ENCODE measurements at regions not wholly inside any gene's neighbourhood (a gene's known extent, or its start where the extent isn't known, plus 50 kb on each side); places are given as distances from the start of the nearest gene placed in this dataset.

DNA sequence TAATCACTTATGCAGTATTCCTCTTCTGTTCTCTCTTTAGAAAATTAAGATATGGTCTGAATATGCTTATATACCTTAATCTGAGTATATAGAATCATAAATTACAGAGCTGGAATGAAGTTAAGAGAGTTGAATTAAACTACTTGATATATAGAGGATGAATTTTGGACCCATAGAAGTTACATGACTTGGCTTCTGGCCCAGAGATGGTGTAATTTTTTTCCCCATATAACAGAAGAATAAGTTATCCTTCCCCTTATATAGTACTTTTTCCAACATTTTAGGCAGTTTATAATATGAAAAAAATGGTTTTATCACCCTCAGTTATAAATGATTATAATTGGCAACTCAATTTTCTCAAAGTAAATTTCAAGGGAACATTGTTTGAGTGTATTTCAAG lies 616.3 kb downstream of the TBC1D4 start:
- no peak for DNase-seq

DNA sequence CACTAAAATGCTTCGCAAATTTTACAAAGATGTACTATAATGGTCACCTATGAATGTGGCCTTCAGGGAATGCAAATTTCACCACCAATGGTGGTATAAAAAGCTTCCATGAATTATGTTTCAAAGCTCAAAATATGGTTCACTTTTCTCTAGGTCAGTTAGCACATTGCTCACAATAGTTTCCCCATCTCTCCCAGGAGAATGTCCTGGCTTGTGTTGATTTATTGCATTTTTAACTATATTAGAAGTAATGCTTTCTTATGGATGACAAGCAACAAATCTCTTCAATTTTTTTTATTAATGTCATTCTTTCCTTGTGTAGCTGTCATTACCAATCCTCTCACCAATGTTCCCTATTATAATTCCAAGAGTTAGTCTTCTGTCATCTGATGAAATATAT lies 621.2 kb downstream of the TBC1D4 start:
- no peak for DNase-seq

DNA sequence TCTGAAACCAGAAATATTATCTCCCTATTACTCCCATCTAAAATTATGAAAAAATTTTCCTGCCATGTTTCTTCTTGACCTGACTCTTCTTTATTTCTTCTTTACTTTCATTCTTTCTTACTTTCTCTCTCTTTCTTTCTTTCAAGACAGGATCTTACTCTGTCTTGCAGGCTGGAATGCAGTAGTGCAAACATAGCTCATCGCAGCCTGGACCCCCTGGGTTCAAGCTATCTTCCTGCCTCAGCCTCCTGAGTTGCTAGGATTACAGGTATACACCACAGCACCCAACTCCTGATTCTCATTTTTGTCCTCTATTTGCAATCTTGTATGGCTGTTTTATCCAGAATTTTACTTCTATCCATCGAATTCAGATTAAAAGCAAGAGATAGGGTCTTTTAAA lies 631.1 kb downstream of the TBC1D4 start:
- DNase-seq: no peak

GRCh38 chr13:74847966-74848365 lies 634.0 kb downstream of the TBC1D4 start:
- no peak for DNase-seq

GRCh38 chr13:74845806-74846205 lies 636.2 kb downstream of the TBC1D4 start:
- DNase-seq: no peak

DNA sequence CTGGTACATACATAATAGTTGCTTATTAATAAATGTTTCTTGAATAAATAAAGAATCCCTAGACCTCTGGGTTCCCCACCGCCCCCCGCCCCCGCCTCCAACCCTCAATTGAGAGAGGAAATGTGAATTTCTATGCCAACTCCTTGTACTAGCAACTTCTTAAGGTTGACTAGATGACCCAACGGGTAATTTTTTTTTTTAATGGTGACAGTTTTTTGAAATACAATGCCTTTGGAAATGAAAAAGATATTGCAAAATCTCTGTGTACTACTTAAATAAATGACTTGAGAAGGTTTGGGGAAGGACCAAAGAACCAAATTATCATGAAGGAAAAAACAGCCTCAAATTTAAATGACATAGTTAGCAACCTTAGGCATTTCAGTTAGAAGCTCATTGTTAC lies 640.3 kb downstream of the TBC1D4 start:
- no peak for DNase-seq

DNA sequence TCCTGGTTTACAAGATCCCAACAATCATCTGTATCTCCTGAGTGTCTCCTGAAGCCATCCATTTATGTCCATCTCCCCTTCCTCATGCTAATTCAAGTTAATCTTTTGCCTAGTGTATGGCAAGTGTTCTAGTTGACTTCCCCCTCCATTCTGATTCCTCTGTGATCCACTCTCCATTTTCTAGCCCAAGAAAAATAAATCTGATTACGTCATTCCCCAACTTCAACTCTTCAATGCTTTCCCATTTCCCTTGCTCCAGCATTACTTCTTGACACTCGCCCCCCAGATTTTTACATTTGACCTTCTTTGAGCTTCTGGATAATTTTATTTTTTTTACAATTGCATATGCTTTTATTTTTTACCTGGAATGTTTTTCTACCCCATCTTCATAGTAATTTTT lies 640.8 kb downstream of the TBC1D4 start:
- DNase-seq: no peak

- DNase-seq: no peak
Measured at GRCh38 chr13:74839656-74840055, 642.3 kb downstream of the TBC1D4 start.

- DNase-seq: peak; percentile 21
Measured at GRCh38 chr13:74838096-74838495, 643.9 kb downstream of the TBC1D4 start.

DNA sequence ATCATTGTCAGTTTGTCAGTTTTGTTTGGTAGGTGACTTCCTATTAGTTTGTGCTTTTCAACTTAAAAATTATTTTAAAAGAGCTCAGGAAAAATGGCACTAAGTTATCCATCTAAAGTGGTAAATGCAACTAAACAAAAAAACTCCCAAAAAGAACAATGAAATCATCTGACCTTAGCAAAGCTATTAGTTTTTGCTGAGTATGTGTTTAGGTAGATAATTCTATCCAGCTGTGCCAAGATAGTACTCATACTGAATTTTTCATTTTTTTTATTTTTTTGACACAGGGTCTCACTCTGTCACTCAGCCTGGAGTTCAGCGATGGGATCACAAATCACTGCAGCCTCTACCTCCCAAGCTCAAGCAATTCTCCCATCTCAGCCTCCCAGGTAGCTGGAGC lies 645.3 kb downstream of the TBC1D4 start:
- DNase-seq: no peak

- no peak for DNase-seq
Measured at GRCh38 chr13:74835579-74835978, 646.4 kb downstream of the TBC1D4 start.

GRCh38 chr13:74825938-74826246 lies 656.1 kb downstream of the TBC1D4 start:
- no peak for DNase-seq

GRCh38 chr13:74825152-74825937 lies 656.6 kb downstream of the TBC1D4 start:
- no peak for DNase-seq

GRCh38 chr13:74820809-74821208 lies 661.2 kb downstream of the TBC1D4 start:
- no peak for DNase-seq

DNA sequence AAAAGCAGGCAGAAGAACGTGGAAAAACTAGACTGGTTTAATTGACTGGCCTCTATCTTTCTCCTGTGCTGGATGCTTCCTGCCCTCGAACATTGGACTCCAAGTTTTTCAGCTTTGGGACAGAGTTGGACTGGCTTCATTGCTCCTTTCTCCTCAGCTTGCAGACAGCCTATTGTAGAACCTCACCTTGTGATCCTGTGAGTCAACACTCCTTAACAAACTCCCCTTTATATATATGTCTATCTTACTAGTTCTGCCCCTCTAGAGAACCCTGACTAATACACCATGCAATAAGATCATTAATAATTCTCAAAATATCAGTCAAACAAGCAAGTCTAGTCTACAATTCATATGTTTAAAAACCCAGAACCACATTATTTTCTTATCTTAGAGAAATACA lies 662.4 kb downstream of the TBC1D4 start:
- no peak for DNase-seq

DNA sequence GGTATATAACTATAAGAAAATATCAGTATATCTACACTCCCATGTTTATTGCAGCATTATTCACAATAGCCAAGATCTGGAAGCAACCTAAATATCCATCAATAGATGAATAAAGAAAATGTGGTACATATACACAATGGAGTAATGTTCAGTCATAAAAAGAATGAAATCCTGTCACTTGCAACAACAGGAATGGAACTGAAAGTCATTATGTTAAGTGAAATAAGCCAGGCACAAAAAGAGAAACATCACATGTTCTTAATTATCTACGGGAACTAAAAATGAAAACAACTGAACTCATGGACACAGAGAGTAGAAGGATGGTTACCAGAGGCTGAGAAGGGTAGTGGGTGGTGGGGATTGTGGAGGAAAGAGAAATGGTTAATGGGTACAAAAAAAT lies 665.2 kb downstream of the TBC1D4 start:
- DNase-seq: no peak

GRCh38 chr13:74796157-74796556 lies 662.0 kb upstream of the KLF12 start:
- DNase-seq: no peak

DNA sequence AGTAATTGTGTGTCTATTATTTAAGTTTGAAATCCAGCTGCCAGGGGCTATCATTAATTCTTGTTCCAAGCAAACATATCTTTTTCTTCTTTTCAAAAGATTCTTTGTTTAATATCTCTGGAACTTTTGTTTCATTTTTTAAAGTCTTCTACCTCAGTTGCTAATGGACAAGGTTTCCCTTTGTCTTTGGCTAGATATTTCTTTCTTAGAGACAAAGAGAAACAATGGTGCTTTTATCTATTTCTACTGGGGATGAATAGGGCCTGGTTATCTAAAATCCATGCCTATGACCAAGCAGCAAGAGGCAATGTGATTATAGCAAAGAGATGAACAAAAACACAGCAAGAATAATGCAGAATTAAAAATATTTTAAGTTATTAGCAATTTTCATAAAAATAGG lies 661.3 kb upstream of the KLF12 start:
- DNase-seq: no peak

DNA sequence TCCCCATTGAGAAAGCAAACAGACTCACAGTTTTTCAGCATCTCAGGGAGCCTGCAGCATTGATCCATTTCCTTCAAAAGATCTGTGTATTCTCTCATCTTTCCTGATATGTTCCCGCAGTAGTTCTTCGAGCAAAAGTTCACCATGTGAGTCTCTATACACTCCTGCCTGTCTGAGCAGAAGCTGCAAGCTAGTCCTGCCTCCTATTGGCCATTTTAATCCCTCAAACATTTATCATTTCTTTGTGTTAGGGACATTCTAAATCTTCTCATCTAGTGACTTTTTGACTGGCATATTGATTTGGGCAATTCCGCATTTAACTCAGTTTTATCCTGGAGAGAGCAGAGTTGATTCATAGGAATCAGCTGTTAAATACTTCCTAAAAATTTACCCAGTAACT lies 660.4 kb upstream of the KLF12 start:
- no peak for DNase-seq

DNA sequence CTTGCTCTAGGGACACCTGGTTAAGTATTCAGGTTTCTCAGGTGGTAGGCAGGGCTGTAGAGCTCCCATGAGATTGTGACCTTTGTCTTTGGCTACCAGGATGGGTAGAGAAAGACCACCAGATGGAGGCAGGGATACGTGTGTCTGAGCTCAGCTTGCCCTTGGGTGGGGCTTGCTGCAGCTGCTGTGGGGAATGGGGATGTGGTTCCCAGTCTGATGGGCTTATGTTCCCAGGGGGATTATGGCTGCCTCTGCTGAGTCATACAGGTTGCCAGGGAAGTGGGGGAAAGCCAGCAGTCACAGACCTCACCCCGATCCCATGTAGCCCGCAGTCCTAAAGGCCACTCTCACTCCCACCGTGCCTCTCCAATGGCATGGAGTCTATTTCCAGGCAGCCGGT lies 659.9 kb upstream of the KLF12 start:
- DNase-seq: no peak

GRCh38 chr13:74784959-74785358 lies 650.8 kb upstream of the KLF12 start:
- DNase-seq: no peak

- no peak for DNase-seq
Measured at GRCh38 chr13:74778946-74779345, 644.7 kb upstream of the KLF12 start.

DNA sequence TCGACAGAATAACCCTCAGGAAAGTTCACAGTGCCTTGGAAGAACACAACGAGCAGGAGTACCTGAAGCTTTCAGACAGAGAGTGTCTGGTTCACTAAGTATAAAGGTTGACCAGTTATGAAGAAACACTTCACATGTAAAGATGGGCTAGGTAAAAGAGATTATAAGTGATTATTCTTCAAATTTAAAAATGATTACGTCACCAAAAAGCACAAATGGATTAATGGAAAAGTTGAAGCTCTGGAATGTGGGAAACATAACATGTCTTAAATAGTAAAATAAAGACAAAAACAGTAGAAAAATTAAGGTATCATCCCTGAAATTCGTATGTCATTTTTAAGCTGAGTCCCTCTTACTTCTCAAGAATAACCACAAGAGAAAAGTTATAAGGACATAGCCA lies 643.9 kb upstream of the KLF12 start:
- no peak for DNase-seq

DNA sequence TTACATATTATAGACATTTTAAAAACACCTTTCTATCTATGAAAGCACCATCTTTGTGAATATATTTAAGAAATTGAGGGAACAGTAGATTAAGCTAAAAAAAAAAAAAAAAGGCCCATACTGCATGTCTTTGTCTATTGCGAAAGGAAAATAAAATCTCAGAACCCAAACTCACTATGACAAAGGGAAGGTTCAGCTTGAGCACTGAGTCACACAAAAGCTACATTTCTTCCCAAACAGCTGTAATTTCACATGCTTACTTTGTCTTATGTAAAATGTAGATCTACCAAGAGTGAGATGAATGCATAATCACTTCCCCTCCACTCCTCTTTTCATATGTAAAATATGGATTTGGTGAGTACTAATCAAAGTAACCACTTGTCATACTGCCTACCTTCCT lies 640.1 kb upstream of the KLF12 start:
- DNase-seq: no peak

DNA sequence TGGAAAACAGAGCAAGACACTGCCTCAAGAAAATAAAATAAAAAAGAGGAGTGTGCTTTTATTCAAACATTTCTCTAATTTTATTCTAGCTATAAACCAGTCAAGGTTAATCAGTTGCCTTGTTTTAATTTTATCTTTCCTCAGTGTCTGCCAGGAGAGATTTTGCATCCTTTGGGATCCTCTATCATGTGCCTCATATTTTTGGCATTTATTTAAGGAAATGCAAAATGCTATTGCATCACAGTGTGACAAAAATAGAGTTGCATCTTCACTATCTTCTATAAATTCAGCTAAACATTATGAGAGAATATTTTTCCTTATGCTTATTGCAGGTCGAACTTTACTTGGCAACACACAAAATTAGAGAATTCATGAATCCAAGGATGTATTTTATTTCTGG lies 639.0 kb upstream of the KLF12 start:
- no peak for DNase-seq

GRCh38 chr13:74771964-74772363 lies 637.8 kb upstream of the KLF12 start:
- DNase-seq: no peak
